Glutamatergic neuron (in vitro differentiated cells): ENCODE measurements at regions not wholly inside any gene's neighbourhood (a gene's known extent, or its start where the extent isn't known, plus 50 kb on each side); places are given as distances from the start of the nearest gene placed in this dataset.
"Not testable (repeated sequence)": the region's sequence is repeated elsewhere in the genome, so short reads cannot be mapped to it uniquely, and the experiment has no call there.

Experiments
- DNase-seq: peaks from one replicate; pipeline ENCODE4 v3.0.0; 2022
- H3K27ac Mint-ChIP-seq: one replicate; pipeline ENCODE4 v1.8.0; 2020; ENCODE audit warnings: mild to moderate bottlenecking, mixed read lengths, inconsistent platforms; ENCODE audit not compliant: unreplicated experiment
- H3K27me3 Mint-ChIP-seq: one replicate; pipeline ENCODE4 v1.8.0; 2020; ENCODE audit warnings: mild to moderate bottlenecking, moderate library complexity, mixed read lengths, inconsistent platforms; ENCODE audit not compliant: unreplicated experiment
- H3K36me3 Mint-ChIP-seq: one replicate; pipeline ENCODE4 v1.8.0; 2020; ENCODE audit warnings: mild to moderate bottlenecking, mixed read lengths, inconsistent platforms; ENCODE audit not compliant: unreplicated experiment
- H3K4me1 Mint-ChIP-seq: one replicate; pipeline ENCODE4 v1.8.0; 2020; ENCODE audit warnings: mild to moderate bottlenecking, low read depth, mixed read lengths, inconsistent platforms; ENCODE audit not compliant: unreplicated experiment
- H3K4me3 Mint-ChIP-seq: one replicate; pipeline ENCODE4 v1.8.0; 2020; ENCODE audit warnings: mild to moderate bottlenecking, mixed read lengths, inconsistent platforms; ENCODE audit not compliant: unreplicated experiment
- H3K9me3 Mint-ChIP-seq: one replicate; pipeline ENCODE4 v1.8.0; 2020; ENCODE audit warnings: mild to moderate bottlenecking, moderate library complexity, mixed read lengths, inconsistent platforms; ENCODE audit not compliant: unreplicated experiment
- TF ChIP-seq, protein P1 (sequence below): fragments of 200-600 bp; sonication (generic); IDR thresholded peaks from one replicate; pipeline ENCODE4 v1.5.0; 2021; ENCODE audit not compliant: partially characterized antibody, unreplicated experiment

DNA sequence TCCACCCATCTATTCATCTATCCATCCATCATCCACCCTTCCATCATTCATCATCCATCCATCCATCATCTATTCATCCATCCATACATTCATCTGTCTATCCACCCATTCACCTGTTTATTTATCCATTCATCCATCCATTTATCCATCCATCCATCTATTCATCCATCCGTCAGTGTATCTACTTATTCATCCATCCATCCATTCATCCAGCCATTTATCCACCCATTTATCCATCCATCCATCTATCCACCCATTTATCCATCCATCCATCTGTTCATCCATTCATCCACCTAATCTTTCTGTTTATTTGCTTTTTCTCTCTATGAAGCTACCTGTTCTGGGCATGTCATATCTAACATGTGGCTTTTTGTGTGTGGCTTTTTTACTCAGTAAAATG lies 115.4 kb downstream of the CRYAA start:
- DNase-seq: no peak
- Mint-ChIP-seq H3K27me3 (no peaks in the 10 kb centered on the region), H3K27ac (no peak overlapping the region), H3K4me3 (no peak overlapping the region), H3K4me1 (peaks cover 18% of the 10 kb centered on the region), H3K9me3 (no peaks in the 10 kb centered on the region), H3K36me3 (no peaks in the 10 kb centered on the region)
- TF ChIP-seq, protein P1, sequence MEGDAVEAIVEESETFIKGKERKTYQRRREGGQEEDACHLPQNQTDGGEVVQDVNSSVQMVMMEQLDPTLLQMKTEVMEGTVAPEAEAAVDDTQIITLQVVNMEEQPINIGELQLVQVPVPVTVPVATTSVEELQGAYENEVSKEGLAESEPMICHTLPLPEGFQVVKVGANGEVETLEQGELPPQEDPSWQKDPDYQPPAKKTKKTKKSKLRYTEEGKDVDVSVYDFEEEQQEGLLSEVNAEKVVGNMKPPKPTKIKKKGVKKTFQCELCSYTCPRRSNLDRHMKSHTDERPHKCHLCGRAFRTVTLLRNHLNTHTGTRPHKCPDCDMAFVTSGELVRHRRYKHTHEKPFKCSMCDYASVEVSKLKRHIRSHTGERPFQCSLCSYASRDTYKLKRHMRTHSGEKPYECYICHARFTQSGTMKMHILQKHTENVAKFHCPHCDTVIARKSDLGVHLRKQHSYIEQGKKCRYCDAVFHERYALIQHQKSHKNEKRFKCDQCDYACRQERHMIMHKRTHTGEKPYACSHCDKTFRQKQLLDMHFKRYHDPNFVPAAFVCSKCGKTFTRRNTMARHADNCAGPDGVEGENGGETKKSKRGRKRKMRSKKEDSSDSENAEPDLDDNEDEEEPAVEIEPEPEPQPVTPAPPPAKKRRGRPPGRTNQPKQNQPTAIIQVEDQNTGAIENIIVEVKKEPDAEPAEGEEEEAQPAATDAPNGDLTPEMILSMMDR: no peak

GRCh38 chr21:43283925-43284221 lies 115.1 kb downstream of the CRYAA start:
- H3K27me3 Mint-ChIP-seq, H3K4me3 Mint-ChIP-seq, H3K9me3 Mint-ChIP-seq, DNase-seq, H3K27ac Mint-ChIP-seq, H3K36me3 Mint-ChIP-seq: not testable (repeated sequence)
- peaks cover 19% of the 10 kb centered on the region for H3K4me1 Mint-ChIP-seq

DNA sequence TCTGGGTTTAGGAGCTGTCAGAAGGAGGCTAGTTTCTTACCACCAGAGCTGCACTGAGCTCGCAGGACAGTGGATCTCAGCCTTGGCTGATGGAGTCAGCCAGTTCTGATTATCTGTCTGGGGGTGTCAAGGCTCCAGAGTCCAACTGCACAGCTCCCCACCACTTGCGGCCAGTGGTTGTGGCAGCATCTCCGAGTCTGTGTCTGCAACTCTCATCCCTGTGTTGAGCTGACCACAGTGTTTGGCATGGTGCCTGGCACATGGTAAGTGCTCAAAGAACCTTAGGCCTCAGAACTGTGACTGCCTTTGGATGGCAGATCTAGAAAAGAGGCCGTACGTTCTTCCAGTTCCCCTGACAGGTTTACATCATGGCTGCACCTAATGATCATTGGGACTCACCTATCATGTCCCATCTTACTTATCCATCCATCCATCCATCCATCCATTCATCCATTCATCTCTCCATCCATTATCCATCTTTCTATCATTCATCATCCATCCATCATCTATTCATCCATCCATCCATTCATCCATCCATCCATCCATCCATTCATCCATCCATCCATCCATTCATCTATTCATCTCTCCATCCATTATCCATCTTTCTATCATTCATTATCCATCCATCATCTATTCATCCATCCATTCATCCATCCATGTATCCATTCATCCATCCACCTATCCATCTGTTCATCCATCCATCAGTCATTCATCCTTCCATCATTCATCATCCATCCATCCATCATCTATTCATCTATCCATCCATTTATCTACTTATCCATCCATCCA lies 114.5 kb downstream of the CRYAA start:
- Mint-ChIP-seq H3K4me3 (no peak overlapping the region), H3K27me3 (no peaks in the 10 kb centered on the region), H3K9me3 (no peaks in the 10 kb centered on the region), H3K4me1 (peaks cover 17% of the 10 kb centered on the region), H3K36me3 (no peaks in the 10 kb centered on the region), H3K27ac (no peak overlapping the region)
- DNase-seq: no peak
- TF ChIP-seq, protein P1: no peak

- no peak for DNase-seq
- Mint-ChIP-seq H3K4me3 (no peak overlapping the region), H3K9me3 (peaks cover 3% of the 10 kb centered on the region), H3K4me1 (peaks cover 9% of the 10 kb centered on the region), H3K27ac (no peak overlapping the region), H3K27me3 (no peaks in the 10 kb centered on the region), H3K36me3 (no peaks in the 10 kb centered on the region)
- TF ChIP-seq, protein P1: no peak
Observed at GRCh38 chr21:43282358-43283120, 113.7 kb downstream of the CRYAA start.

DNA sequence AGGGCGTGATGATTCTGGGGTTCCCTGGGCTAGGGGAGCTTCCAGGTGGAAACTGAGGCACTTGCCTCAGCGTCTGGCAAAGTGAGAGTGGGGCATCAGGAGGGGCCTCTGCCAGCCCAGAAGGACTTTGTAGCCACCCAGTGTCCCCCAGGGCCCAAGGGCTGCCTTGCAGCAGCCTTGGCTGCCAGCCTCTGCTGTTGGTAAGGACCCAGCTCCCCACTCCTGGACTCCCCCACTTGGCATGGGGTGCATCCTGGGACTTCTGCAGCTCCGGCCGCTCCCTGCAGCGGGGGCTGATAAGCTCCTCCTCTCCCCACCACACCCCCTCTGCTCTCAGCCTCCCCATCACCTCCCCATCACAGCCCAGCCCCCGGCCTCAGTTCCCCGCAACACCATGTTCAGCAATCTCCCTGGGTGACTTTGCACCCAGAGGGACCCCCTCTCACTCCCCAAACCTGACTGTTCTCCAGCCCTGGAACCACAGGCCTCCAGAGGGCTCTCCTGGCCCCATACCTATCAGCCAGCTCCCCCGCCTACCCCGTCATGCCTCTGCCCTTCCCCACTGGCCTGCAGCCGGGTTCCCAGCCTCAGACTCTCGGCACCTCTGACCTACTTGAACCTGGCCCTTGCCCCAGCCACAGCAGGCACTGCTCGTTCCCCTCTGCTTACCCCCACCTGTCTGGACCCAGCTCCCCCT lies 113.0 kb downstream of the CRYAA start:
- peaks cover 3% of the 10 kb centered on the region for H3K4me1 Mint-ChIP-seq
- TF ChIP-seq, protein P1: no peak
- H3K4me3 Mint-ChIP-seq: no peak overlapping the region
- H3K9me3 Mint-ChIP-seq: peaks cover 5% of the 10 kb centered on the region
- H3K36me3 Mint-ChIP-seq: no peaks in the 10 kb centered on the region
- no peaks in the 10 kb centered on the region for H3K27me3 Mint-ChIP-seq
- no peak overlapping the region for H3K27ac Mint-ChIP-seq
- DNase-seq: no peak
